ENCODE measurements at regions not wholly inside any gene's neighbourhood (a gene's known extent, or its start where the extent isn't known, plus 50 kb on each side); places are given as distances from the start of the nearest gene placed in this dataset.

- no peak for DNase-seq (ENCODE audit: low read depth)
Measured at GRCh38 chr20:39600871-39601270, 638.7 kb downstream of the DHX35 start.

- DNase-seq (ENCODE audit: low read depth) = no peak
Measured at GRCh38 chr20:39600156-39600555, 638.0 kb downstream of the DHX35 start.

GRCh38 chr20:39596554-39596953 lies 634.4 kb downstream of the DHX35 start:
- DNase-seq (ENCODE audit: low read depth) = no peak

- no peak for DNase-seq (ENCODE audit: low read depth)
Measured at GRCh38 chr20:39592371-39592770, 630.2 kb downstream of the DHX35 start.

- no peak for DNase-seq (ENCODE audit: low read depth)
Measured at GRCh38 chr20:39588148-39588757, 626.1 kb downstream of the DHX35 start.

- DNase-seq (ENCODE audit: low read depth) = no peak
Measured at GRCh38 chr20:39581034-39581433, 618.9 kb downstream of the DHX35 start.

GRCh38 chr20:39576771-39577170 lies 614.6 kb downstream of the DHX35 start:
- peak; percentile 41 for DNase-seq (ENCODE audit: low read depth)

- DNase-seq (ENCODE audit: low read depth) = no peak
Measured at GRCh38 chr20:39574061-39574460, 611.9 kb downstream of the DHX35 start.

GRCh38 chr20:39571171-39571570 lies 609.0 kb downstream of the DHX35 start:
- DNase-seq (ENCODE audit: low read depth) = no peak

- DNase-seq (ENCODE audit: low read depth) = no peak
Measured at GRCh38 chr20:39568109-39568508, 606.0 kb downstream of the DHX35 start.

- DNase-seq (ENCODE audit: low read depth) = no peak
Measured at GRCh38 chr20:39563349-39563748, 601.2 kb downstream of the DHX35 start.

GRCh38 chr20:39554341-39554740 lies 592.2 kb downstream of the DHX35 start:
- no peak for DNase-seq (ENCODE audit: low read depth)

- DNase-seq (ENCODE audit: low read depth) = no peak
Measured at GRCh38 chr20:39553120-39553519, 591.0 kb downstream of the DHX35 start.

- no peak for DNase-seq (ENCODE audit: low read depth)
Measured at GRCh38 chr20:39549733-39550132, 587.6 kb downstream of the DHX35 start.

- no peak for DNase-seq (ENCODE audit: low read depth)
Measured at GRCh38 chr20:39547546-39548408, 585.6 kb downstream of the DHX35 start.

- no peak for DNase-seq (ENCODE audit: low read depth)
Measured at GRCh38 chr20:39541136-39541803, 579.1 kb downstream of the DHX35 start.

GRCh38 chr20:39538317-39538716 lies 576.2 kb downstream of the DHX35 start:
- DNase-seq (ENCODE audit: low read depth) = no peak

GRCh38 chr20:39535301-39535700 lies 573.2 kb downstream of the DHX35 start:
- no peak for DNase-seq (ENCODE audit: low read depth)

GRCh38 chr20:39534846-39535245 lies 572.7 kb downstream of the DHX35 start:
- no peak for DNase-seq (ENCODE audit: low read depth)

GRCh38 chr20:39533858-39534257 lies 571.7 kb downstream of the DHX35 start:
- no peak for DNase-seq (ENCODE audit: low read depth)

GRCh38 chr20:39532205-39532604 lies 570.1 kb downstream of the DHX35 start:
- DNase-seq (ENCODE audit: low read depth) = peak; percentile 58

GRCh38 chr20:39528436-39528835 lies 566.3 kb downstream of the DHX35 start:
- no peak for DNase-seq (ENCODE audit: low read depth)

Data from HT1080 (cell line).